Neural progenitor cell (in vitro differentiated cells): ENCODE measurements at regions not wholly inside any gene's neighbourhood (a gene's known extent, or its start where the extent isn't known, plus 50 kb on each side); places are given as distances from the start of the nearest gene placed in this dataset.

ENCODE experiments used
- DNase-seq: peaks from one replicate; pipeline ENCODE4 v3.0.0-alpha.2; 2016; ENCODE audit warnings: low spot score
- H2AFZ ChIP-seq: fragments of 200-600 bp; sonication (generic); replicated peaks from 2 replicates; pipeline ENCODE4 v1.6.1; 2016; ENCODE audit warnings: antibody characterized with exemption
- H3F3A ChIP-seq: fragments of 200-600 bp; sonication (generic); 2 replicates; pipeline ENCODE4 v1.6.1; 2016; ENCODE audit warnings: antibody characterized with exemption, low read depth
- H3K27ac ChIP-seq: fragments of 200-600 bp; sonication (generic); 2 replicates; pipeline ENCODE4 v1.5.1; 2016; ENCODE audit warnings: mild to moderate bottlenecking
- H3K27me3 ChIP-seq: fragments of 200-600 bp; sonication (generic); 2 replicates; pipeline ENCODE4 v1.6.1; 2016; ENCODE audit warnings: mild to moderate bottlenecking, moderate library complexity
- H3K36me3 ChIP-seq: fragments of 200-600 bp; sonication (generic); 2 replicates; pipeline ENCODE4 v1.5.1; 2016
- H3K4me1 ChIP-seq: fragments of 200-600 bp; sonication (generic); 2 replicates; pipeline ENCODE4 v1.6.1; 2016; ENCODE audit warnings: mixed run types
- H3K4me2 ChIP-seq: fragments of 200-600 bp; sonication (generic); 2 replicates; pipeline ENCODE4 v1.6.1; 2016
- H3K4me3 ChIP-seq: fragments of 200-600 bp; sonication (generic); 2 replicates; pipeline ENCODE4 v1.5.1; 2016
- H3K79me2 ChIP-seq: fragments of 200-600 bp; sonication (generic); 2 replicates; pipeline ENCODE4 v1.6.1; 2016; ENCODE audit warnings: low read depth
- H3K9ac ChIP-seq: fragments of 200-600 bp; sonication (generic); 2 replicates; pipeline ENCODE4 v1.6.1; 2016
- H3K9me3 ChIP-seq: fragments of 200-600 bp; sonication (generic); 2 replicates; pipeline ENCODE4 v1.5.1; 2016; ENCODE audit warnings: low read depth
- H4K20me1 ChIP-seq: fragments of 200-600 bp; sonication (generic); 2 replicates; pipeline ENCODE4 v1.6.1; 2016; ENCODE audit warnings: low read depth
- H3K27ac Mint-ChIP-seq: 3 replicates; pipeline ENCODE4 v1.8.0; 2021; ENCODE audit warnings: mixed read lengths
- H3K27me3 Mint-ChIP-seq: 2 replicates; pipeline ENCODE4 v1.8.0; 2022; ENCODE audit warnings: low read depth, mild to moderate bottlenecking, inconsistent platforms, moderate library complexity, mixed read lengths; ENCODE audit not compliant: insufficient read depth
- H3K36me3 Mint-ChIP-seq: 3 replicates; pipeline ENCODE4 v1.8.0; 2021; ENCODE audit warnings: mixed read lengths
- H3K4me1 Mint-ChIP-seq: 3 replicates; pipeline ENCODE4 v1.8.0; 2021; ENCODE audit warnings: mixed read lengths
- H3K4me3 Mint-ChIP-seq: 3 replicates; pipeline ENCODE4 v1.8.0; 2021; ENCODE audit warnings: mild to moderate bottlenecking, moderate library complexity, mixed read lengths
- H3K9me3 Mint-ChIP-seq: 3 replicates; pipeline ENCODE4 v1.8.0; 2020; ENCODE audit warnings: mixed read lengths
- EZH2 ChIP-seq: fragments of 200-600 bp; sonication (generic); IDR thresholded peaks from 2 replicates; pipeline ENCODE4 v1.6.1; 2017; ENCODE audit warnings: antibody characterized with exemption, mild to moderate bottlenecking, moderate library complexity
- EZH2phosphoT487 ChIP-seq: fragments of 200-600 bp; sonication (generic); IDR thresholded peaks from 2 replicates; pipeline ENCODE4 v1.6.1; 2017; ENCODE audit warnings: antibody characterized with exemption
- TF ChIP-seq, protein P1 (sequence below): fragments of 200-600 bp; sonication (generic); IDR thresholded peaks from 2 replicates; pipeline ENCODE4 v1.5.1; 2017; ENCODE audit warnings: antibody characterized with exemption, mild to moderate bottlenecking

- H3K4me3 ChIP-seq = no peak overlapping the region
- no peaks in the 10 kb centered on the region for H3K79me2 ChIP-seq
- H3K9me3 ChIP-seq = no peaks in the 10 kb centered on the region
- no peak overlapping the region for H3K4me3 Mint-ChIP-seq
- H3K9me3 Mint-ChIP-seq = peaks cover 7% of the 10 kb centered on the region
- H3F3A ChIP-seq = no peaks in the 10 kb centered on the region
- H3K27ac Mint-ChIP-seq = peak overlapping the region; percentile 80
- no peaks in the 10 kb centered on the region for H4K20me1 ChIP-seq
- no peak overlapping the region for H3K9ac ChIP-seq
- no peak overlapping the region for H3K27ac ChIP-seq
- H3K27me3 Mint-ChIP-seq = peaks cover 2% of the 10 kb centered on the region
- no peaks in the 10 kb centered on the region for H3K27me3 ChIP-seq
- no peak overlapping the region for H3K4me2 ChIP-seq
- no peak overlapping the region for H2AFZ ChIP-seq
- peaks cover 12% of the 10 kb centered on the region for H3K4me1 ChIP-seq
- no peaks in the 10 kb centered on the region for H3K36me3 Mint-ChIP-seq
- H3K36me3 ChIP-seq = no peaks in the 10 kb centered on the region
- H3K4me1 Mint-ChIP-seq = peaks cover 20% of the 10 kb centered on the region
- DNase-seq = no peak
- TF ChIP-seq, protein P1, sequence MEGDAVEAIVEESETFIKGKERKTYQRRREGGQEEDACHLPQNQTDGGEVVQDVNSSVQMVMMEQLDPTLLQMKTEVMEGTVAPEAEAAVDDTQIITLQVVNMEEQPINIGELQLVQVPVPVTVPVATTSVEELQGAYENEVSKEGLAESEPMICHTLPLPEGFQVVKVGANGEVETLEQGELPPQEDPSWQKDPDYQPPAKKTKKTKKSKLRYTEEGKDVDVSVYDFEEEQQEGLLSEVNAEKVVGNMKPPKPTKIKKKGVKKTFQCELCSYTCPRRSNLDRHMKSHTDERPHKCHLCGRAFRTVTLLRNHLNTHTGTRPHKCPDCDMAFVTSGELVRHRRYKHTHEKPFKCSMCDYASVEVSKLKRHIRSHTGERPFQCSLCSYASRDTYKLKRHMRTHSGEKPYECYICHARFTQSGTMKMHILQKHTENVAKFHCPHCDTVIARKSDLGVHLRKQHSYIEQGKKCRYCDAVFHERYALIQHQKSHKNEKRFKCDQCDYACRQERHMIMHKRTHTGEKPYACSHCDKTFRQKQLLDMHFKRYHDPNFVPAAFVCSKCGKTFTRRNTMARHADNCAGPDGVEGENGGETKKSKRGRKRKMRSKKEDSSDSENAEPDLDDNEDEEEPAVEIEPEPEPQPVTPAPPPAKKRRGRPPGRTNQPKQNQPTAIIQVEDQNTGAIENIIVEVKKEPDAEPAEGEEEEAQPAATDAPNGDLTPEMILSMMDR = no peak
- no peak for TF ChIP-seq EZH2phosphoT487
- no peak for TF ChIP-seq EZH2
Measured at GRCh38 chr5:71905834-71906711, 187.0 kb downstream of the CARTPT start.

DNA sequence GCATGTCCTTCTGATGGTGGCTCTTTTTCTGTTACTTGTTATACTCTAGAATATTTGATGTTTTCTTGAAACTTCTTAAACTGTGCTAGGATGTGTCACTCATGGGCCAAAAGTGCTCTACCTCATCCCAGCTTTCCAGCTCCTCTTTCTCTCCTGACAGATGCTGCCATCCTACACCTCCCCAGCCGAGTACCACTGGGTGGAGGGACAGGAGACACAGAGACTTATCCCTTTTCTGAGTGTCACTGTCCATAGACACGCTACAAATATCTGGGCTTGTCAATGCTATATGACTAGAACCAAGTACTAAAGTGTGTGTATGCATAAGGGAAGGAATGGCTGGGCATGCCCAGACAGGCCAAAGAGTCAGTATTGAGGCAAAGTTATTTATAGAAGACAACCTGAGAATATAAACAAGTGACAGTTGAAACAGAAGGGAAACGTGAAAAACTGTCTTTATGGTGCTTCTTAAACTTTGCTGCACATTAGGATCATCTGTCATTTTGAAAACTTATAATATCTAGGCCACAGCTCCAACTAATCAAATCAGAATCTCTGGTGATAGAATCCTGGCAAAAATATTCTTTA is 188.0 kb downstream of the CARTPT start:
- Histone ChIP-seq H3K4me1 (peaks cover 12% of the 10 kb centered on the region), H3K79me2 (no peaks in the 10 kb centered on the region), H3K9me3 (no peaks in the 10 kb centered on the region), H3K36me3 (no peaks in the 10 kb centered on the region), H3K4me2 (no peak overlapping the region), H3K27me3 (no peaks in the 10 kb centered on the region), H4K20me1 (no peaks in the 10 kb centered on the region), H3K4me3 (no peak overlapping the region), H2AFZ (peak overlapping the region; percentile 86), H3F3A (no peaks in the 10 kb centered on the region), H3K9ac (no peak overlapping the region), H3K27ac (no peak overlapping the region)
- Mint-ChIP-seq H3K27me3 (peaks cover 2% of the 10 kb centered on the region), H3K4me1 (peaks cover 20% of the 10 kb centered on the region), H3K36me3 (no peaks in the 10 kb centered on the region), H3K9me3 (peaks cover 7% of the 10 kb centered on the region), H3K4me3 (no peak overlapping the region), H3K27ac (no peak overlapping the region)
- no peak for DNase-seq
- TF ChIP-seq EZH2phosphoT487 = no peak
- TF ChIP-seq, protein P1 = no peak
- no peak for TF ChIP-seq EZH2

GRCh38 chr5:71907608-71908145 is 188.6 kb downstream of the CARTPT start:
- peaks cover 10% of the 10 kb centered on the region for H3K9me3 Mint-ChIP-seq
- H3K9me3 ChIP-seq = no peaks in the 10 kb centered on the region
- H3K27ac Mint-ChIP-seq = no peak overlapping the region
- DNase-seq = no peak
- no peaks in the 10 kb centered on the region for H3K79me2 ChIP-seq
- no peak overlapping the region for H3K4me3 Mint-ChIP-seq
- H4K20me1 ChIP-seq = no peaks in the 10 kb centered on the region
- TF ChIP-seq, protein P1 = no peak
- TF ChIP-seq EZH2 = no peak
- no peak for TF ChIP-seq EZH2phosphoT487
- H3K27ac ChIP-seq = no peak overlapping the region
- H3K4me1 ChIP-seq = peaks cover 12% of the 10 kb centered on the region
- H3K27me3 Mint-ChIP-seq = peaks cover 2% of the 10 kb centered on the region
- H3K27me3 ChIP-seq = no peaks in the 10 kb centered on the region
- H3K9ac ChIP-seq = no peak overlapping the region
- no peaks in the 10 kb centered on the region for H3K36me3 Mint-ChIP-seq
- H3K4me1 Mint-ChIP-seq = peaks cover 20% of the 10 kb centered on the region
- peak overlapping the region; percentile 86 for H2AFZ ChIP-seq
- no peaks in the 10 kb centered on the region for H3F3A ChIP-seq
- no peak overlapping the region for H3K4me2 ChIP-seq
- H3K4me3 ChIP-seq = no peak overlapping the region
- no peaks in the 10 kb centered on the region for H3K36me3 ChIP-seq
